ENCODE measurements at regions not wholly inside any gene's neighbourhood (a gene's known extent, or its start where the extent isn't known, plus 50 kb on each side); places are given as distances from the start of the nearest gene placed in this dataset.

GRCh38 chr7:121634356-121634755 lies 238.2 kb upstream of the FAM3C start:
- TF ChIP-seq, protein P1, sequence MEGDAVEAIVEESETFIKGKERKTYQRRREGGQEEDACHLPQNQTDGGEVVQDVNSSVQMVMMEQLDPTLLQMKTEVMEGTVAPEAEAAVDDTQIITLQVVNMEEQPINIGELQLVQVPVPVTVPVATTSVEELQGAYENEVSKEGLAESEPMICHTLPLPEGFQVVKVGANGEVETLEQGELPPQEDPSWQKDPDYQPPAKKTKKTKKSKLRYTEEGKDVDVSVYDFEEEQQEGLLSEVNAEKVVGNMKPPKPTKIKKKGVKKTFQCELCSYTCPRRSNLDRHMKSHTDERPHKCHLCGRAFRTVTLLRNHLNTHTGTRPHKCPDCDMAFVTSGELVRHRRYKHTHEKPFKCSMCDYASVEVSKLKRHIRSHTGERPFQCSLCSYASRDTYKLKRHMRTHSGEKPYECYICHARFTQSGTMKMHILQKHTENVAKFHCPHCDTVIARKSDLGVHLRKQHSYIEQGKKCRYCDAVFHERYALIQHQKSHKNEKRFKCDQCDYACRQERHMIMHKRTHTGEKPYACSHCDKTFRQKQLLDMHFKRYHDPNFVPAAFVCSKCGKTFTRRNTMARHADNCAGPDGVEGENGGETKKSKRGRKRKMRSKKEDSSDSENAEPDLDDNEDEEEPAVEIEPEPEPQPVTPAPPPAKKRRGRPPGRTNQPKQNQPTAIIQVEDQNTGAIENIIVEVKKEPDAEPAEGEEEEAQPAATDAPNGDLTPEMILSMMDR (IDR thresholded peaks at IDR 0.05 in 2 of 3, conservative IDR thresholded peaks at IDR 0.05 in 1 of 3; ENCODE audit: borderline replicate concordance in 1 of 3, insufficient read depth in 1 of 3, low read depth in 2 of 3, low read length in 2 of 3), result no peak
- TF ChIP-seq EZH2 (IDR thresholded peaks at IDR 0.05) (no peak), POLR2A (IDR thresholded peaks at IDR 0.05; ENCODE audit: borderline replicate concordance, extremely low read depth, insufficient read depth, insufficient read length) (no peak), SIN3A (IDR thresholded peaks at IDR 0.05; ENCODE audit: low read depth) (no peak), ATF3 (IDR thresholded peaks at IDR 0.05) (no peak), REST (IDR thresholded peaks at IDR 0.05; ENCODE audit: low read depth) (no peak), CBX3 (IDR thresholded peaks at IDR 0.05; ENCODE audit: low read depth) (no peak), RAD21 (IDR thresholded peaks at IDR 0.05; ENCODE audit: low read depth) (no peak), POLR2AphosphoS5 (IDR thresholded peaks at IDR 0.05; ENCODE audit: low read depth, low read length) (no peak), ZNF274 (IDR thresholded peaks at IDR 0.05; ENCODE audit: low read depth, low read length) (no peak), FOSL1 (IDR thresholded peaks at IDR 0.05; ENCODE audit: low read depth) (no peak), EZH2phosphoT487 (IDR thresholded peaks at IDR 0.05; ENCODE audit: borderline replicate concordance) (no peak)
- TF ChIP-seq, protein P2, sequence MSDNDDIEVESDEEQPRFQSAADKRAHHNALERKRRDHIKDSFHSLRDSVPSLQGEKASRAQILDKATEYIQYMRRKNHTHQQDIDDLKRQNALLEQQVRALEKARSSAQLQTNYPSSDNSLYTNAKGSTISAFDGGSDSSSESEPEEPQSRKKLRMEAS (IDR thresholded peaks at IDR 0.05), result no peak
